Ishikawa (cell line): ENCODE measurements at regions not wholly inside any gene's neighbourhood (a gene's known extent, or its start where the extent isn't known, plus 50 kb on each side); places are given as distances from the start of the nearest gene placed in this dataset.

Experiments
- CEBPB ChIP-seq: IDR thresholded peaks from 2 replicates; pipeline ENCODE4 v1.6.1; 2012
- CREB1 ChIP-seq: IDR thresholded peaks from 2 replicates; pipeline ENCODE4 v1.6.1; 2012; ENCODE audit warnings: low read depth
- EGR1 ChIP-seq: IDR thresholded peaks from 2 replicates; pipeline ENCODE4 v1.6.1; 2012
- EP300 ChIP-seq: IDR thresholded peaks from 2 replicates; pipeline ENCODE4 v1.6.1; 2012; ENCODE audit warnings: borderline replicate concordance
- FOXM1 ChIP-seq: IDR thresholded peaks from 2 replicates; pipeline ENCODE4 v1.6.1; 2012; ENCODE audit warnings: low read depth, borderline replicate concordance
- MAX ChIP-seq: IDR thresholded peaks from 2 replicates; pipeline ENCODE4 v1.6.1; 2012
- NFIC ChIP-seq: IDR thresholded peaks from 2 replicates; pipeline ENCODE4 v1.6.1; 2012
- RAD21 ChIP-seq: IDR thresholded peaks from 2 replicates; pipeline ENCODE4 v1.6.1; 2012; ENCODE audit warnings: low read depth
- REST ChIP-seq: IDR thresholded peaks from 2 replicates; pipeline ENCODE4 v1.6.1; 2012; ENCODE audit warnings: low read depth, mild to moderate bottlenecking
- TAF1 ChIP-seq: IDR thresholded peaks from 2 replicates; pipeline ENCODE4 v1.6.1; 2012; ENCODE audit warnings: low read depth, mild to moderate bottlenecking
- TCF12 ChIP-seq: IDR thresholded peaks from 2 replicates; pipeline ENCODE4 v1.6.1; 2012; ENCODE audit warnings: low read depth
- TEAD4 ChIP-seq: IDR thresholded peaks from 2 replicates; pipeline ENCODE4 v1.6.1; 2012
- USF1 ChIP-seq: IDR thresholded peaks from 2 replicates; pipeline ENCODE4 v1.6.1; 2012
- YY1 ChIP-seq: IDR thresholded peaks from 2 replicates; pipeline ENCODE4 v1.6.1; 2012; ENCODE audit warnings: low read depth
- ZBTB7A ChIP-seq: IDR thresholded peaks from 2 replicates; pipeline ENCODE4 v1.6.1; 2012; ENCODE audit warnings: low read depth

- TF ChIP-seq TAF1: no peak
- no peak for TF ChIP-seq RAD21
- TF ChIP-seq CEBPB: no peak
- no peak for TF ChIP-seq TCF12
- no peak for TF ChIP-seq MAX
- TF ChIP-seq USF1: no peak
Observed at GRCh38 chr5:110034056-110034600, 344.4 kb downstream of the MAN2A1 start.

- TF ChIP-seq CREB1 (no peak), EP300 (no peak), REST (no peak), EGR1 (no peak), MAX (no peak), NFIC (no peak), FOXM1 (no peak), CEBPB (no peak), ZBTB7A (no peak), TEAD4 (no peak), RAD21 (no peak), YY1 (no peak), USF1 (no peak), TCF12 (no peak)
Observed at GRCh38 chr5:110038297-110038997, 348.7 kb downstream of the MAN2A1 start.

- TF ChIP-seq USF1 (no peak), CREB1 (no peak), FOXM1 (no peak), CEBPB (no peak), ZBTB7A (no peak), NFIC (no peak), RAD21 (no peak), EGR1 (no peak), YY1 (no peak), MAX (no peak), TEAD4 (no peak), TAF1 (no peak)
Observed at GRCh38 chr5:110040178-110040577, 350.5 kb downstream of the MAN2A1 start.

- TF ChIP-seq ZBTB7A: no peak
Observed at GRCh38 chr5:110043025-110043424, 353.3 kb downstream of the MAN2A1 start.

GRCh38 chr5:110045158-110045557, 355.4 kb downstream of the MAN2A1 start:
- TF ChIP-seq USF1 (no peak), RAD21 (peak; percentile 23; the same call in 1 of the 2 replicates), CREB1 (no peak), EGR1 (no peak), EP300 (no peak)

- TF ChIP-seq TAF1 (no peak), MAX (no peak), EGR1 (no peak), EP300 (no peak), YY1 (no peak), CEBPB (no peak), CREB1 (no peak), TEAD4 (no peak), USF1 (no peak), REST (no peak), FOXM1 (no peak), RAD21 (no peak), TCF12 (no peak), NFIC (no peak), ZBTB7A (no peak)
Observed at GRCh38 chr5:110048491-110048890, 358.8 kb downstream of the MAN2A1 start.
